ENCODE measurements at regions not wholly inside any gene's neighbourhood (a gene's known extent, or its start where the extent isn't known, plus 50 kb on each side); places are given as distances from the start of the nearest gene placed in this dataset.

GRCh38 chr2:129726216-129726615 lies 253.2 kb upstream of the RAB6C start:
- Histone ChIP-seq H3K9ac (no peak overlapping the region), H2AFZ (no peak overlapping the region), H3K27ac (no peak overlapping the region), H3K36me3 (ENCODE audit: control insufficient read depth, insufficient read depth, low read length) (no peaks in the 10 kb centered on the region), H3K9me3 (ENCODE audit: control insufficient read depth, low read length) (no peaks in the 10 kb centered on the region), H3K4me3 (ENCODE audit: low read depth, low read length) (no peak overlapping the region), H3K79me2 (no peaks in the 10 kb centered on the region), H3K4me1 (no peaks in the 10 kb centered on the region), H3K27me3 (ENCODE audit: control insufficient read depth, insufficient read depth, low read length) (no peaks in the 10 kb centered on the region), H3K4me2 (ENCODE audit: low read length) (no peak overlapping the region)
- TF ChIP-seq, protein P1, sequence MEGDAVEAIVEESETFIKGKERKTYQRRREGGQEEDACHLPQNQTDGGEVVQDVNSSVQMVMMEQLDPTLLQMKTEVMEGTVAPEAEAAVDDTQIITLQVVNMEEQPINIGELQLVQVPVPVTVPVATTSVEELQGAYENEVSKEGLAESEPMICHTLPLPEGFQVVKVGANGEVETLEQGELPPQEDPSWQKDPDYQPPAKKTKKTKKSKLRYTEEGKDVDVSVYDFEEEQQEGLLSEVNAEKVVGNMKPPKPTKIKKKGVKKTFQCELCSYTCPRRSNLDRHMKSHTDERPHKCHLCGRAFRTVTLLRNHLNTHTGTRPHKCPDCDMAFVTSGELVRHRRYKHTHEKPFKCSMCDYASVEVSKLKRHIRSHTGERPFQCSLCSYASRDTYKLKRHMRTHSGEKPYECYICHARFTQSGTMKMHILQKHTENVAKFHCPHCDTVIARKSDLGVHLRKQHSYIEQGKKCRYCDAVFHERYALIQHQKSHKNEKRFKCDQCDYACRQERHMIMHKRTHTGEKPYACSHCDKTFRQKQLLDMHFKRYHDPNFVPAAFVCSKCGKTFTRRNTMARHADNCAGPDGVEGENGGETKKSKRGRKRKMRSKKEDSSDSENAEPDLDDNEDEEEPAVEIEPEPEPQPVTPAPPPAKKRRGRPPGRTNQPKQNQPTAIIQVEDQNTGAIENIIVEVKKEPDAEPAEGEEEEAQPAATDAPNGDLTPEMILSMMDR (IDR thresholded peaks at IDR 0.05) = no peak

GRCh38 chr2:129727286-129727685 lies 252.2 kb upstream of the RAB6C start:
- Histone ChIP-seq H3K36me3 (ENCODE audit: control insufficient read depth, insufficient read depth, low read length) (no peaks in the 10 kb centered on the region), H2AFZ (no peak overlapping the region), H3K27ac (no peak overlapping the region), H3K9me3 (ENCODE audit: control insufficient read depth, low read length) (no peaks in the 10 kb centered on the region), H3K4me2 (ENCODE audit: low read length) (no peak overlapping the region), H3K4me3 (ENCODE audit: low read depth, low read length) (no peak overlapping the region), H3K27me3 (ENCODE audit: control insufficient read depth, insufficient read depth, low read length) (no peaks in the 10 kb centered on the region), H3K4me1 (no peaks in the 10 kb centered on the region), H3K79me2 (no peaks in the 10 kb centered on the region), H3K9ac (no peak overlapping the region)
- TF ChIP-seq, protein P1 (IDR thresholded peaks at IDR 0.05) = no peak

- H3K36me3 ChIP-seq (ENCODE audit: control insufficient read depth, insufficient read depth, low read length) = no peaks in the 10 kb centered on the region
- H3K27me3 ChIP-seq (ENCODE audit: control insufficient read depth, insufficient read depth, low read length) = no peaks in the 10 kb centered on the region
- no peak overlapping the region for H2AFZ ChIP-seq
- H3K79me2 ChIP-seq = no peaks in the 10 kb centered on the region
- TF ChIP-seq, protein P1 (IDR thresholded peaks at IDR 0.05) = no peak
- no peaks in the 10 kb centered on the region for H3K4me1 ChIP-seq
- H3K9me3 ChIP-seq (ENCODE audit: control insufficient read depth, low read length) = no peaks in the 10 kb centered on the region
- H3K9ac ChIP-seq = no peak overlapping the region
- H3K27ac ChIP-seq = no peak overlapping the region
- H3K4me3 ChIP-seq (ENCODE audit: low read depth, low read length) = no peak overlapping the region
- H3K4me2 ChIP-seq (ENCODE audit: low read length) = no peak overlapping the region
These were observed 251.2 kb upstream of the RAB6C start for GRCh38 chr2:129728035-129728972.

GRCh38 chr2:129729011-129729410 lies 250.5 kb upstream of the RAB6C start:
- Histone ChIP-seq H3K4me2 (ENCODE audit: low read length) (no peak overlapping the region), H3K4me1 (no peaks in the 10 kb centered on the region), H3K9ac (no peak overlapping the region), H3K4me3 (ENCODE audit: low read depth, low read length) (no peak overlapping the region), H3K36me3 (ENCODE audit: control insufficient read depth, insufficient read depth, low read length) (no peaks in the 10 kb centered on the region), H3K9me3 (ENCODE audit: control insufficient read depth, low read length) (no peaks in the 10 kb centered on the region), H3K27ac (no peak overlapping the region), H3K27me3 (ENCODE audit: control insufficient read depth, insufficient read depth, low read length) (no peaks in the 10 kb centered on the region), H3K79me2 (no peaks in the 10 kb centered on the region), H2AFZ (no peak overlapping the region)
- TF ChIP-seq, protein P1 (IDR thresholded peaks at IDR 0.05) = no peak

DNA sequence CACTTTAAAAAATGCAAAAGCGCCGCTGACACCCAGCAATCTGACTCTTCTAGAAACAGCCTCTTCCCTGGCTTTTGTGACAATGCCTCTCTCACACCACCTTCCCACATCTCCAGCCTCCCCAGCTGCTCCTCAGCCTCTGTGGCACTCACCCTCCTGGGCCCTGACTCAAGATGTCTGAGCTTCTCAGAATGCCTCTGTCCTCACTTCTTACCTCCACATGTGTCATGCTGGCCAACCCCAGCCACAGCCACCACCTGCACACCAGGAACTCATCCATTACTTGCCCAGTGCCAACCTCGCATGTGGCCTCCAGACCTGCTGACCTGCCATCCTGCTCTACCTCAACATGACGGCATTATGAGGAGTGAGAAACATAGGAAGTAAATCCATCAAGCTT lies 249.8 kb upstream of the RAB6C start:
- TF ChIP-seq, protein P1 (IDR thresholded peaks at IDR 0.05) = no peak
- Histone ChIP-seq H3K4me3 (ENCODE audit: low read depth, low read length) (no peak overlapping the region), H3K27me3 (ENCODE audit: control insufficient read depth, insufficient read depth, low read length) (no peaks in the 10 kb centered on the region)

More for the DNA sequence above, 249.8 kb upstream of the RAB6C start:
- Histone ChIP-seq H3K4me1 (no peaks in the 10 kb centered on the region), H3K27ac (no peak overlapping the region), H3K4me2 (ENCODE audit: low read length) (no peak overlapping the region), H3K9me3 (ENCODE audit: control insufficient read depth, low read length) (no peaks in the 10 kb centered on the region), H3K36me3 (ENCODE audit: control insufficient read depth, insufficient read depth, low read length) (no peaks in the 10 kb centered on the region), H3K9ac (no peak overlapping the region), H3K79me2 (no peaks in the 10 kb centered on the region), H2AFZ (no peak overlapping the region)

Measured in parathyroid adenoma (tissue), 2 donors.